Left hindlimb (tissue), 1 donor: ENCODE measurements at regions not wholly inside any gene's neighbourhood (a gene's known extent, or its start where the extent isn't known, plus 50 kb on each side); places are given as distances from the start of the nearest gene placed in this dataset.
"Not testable (repeated sequence)": the region's sequence is repeated elsewhere in the genome, so short reads cannot be mapped to it uniquely, and the experiment has no call there.

ENCODE experiments used
- DNase-seq: peaks from one replicate; pipeline ENCODE4 v3.0.0-alpha.2; 2018

DNA sequence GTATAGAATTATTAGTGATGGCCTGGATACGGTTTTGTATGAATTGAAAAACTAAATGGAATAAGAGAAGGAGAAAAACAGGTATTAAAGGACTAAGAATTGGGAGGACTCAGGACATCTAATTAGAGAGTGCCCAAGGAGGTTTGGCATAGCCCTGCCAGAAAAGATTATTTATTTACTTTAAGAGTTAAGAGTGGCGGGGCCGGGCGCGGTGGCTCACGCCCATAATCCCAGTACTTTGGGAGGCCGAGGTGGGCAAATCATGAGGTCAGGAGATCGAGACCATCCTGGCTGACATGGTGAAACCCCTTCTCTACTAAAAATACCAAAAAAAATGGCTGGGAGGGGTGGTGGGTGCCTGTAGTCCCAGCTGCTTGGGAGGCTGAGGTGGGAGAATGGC is 115.2 kb upstream of the KCNJ3 start:
- DNase-seq: not testable (repeated sequence)

- DNase-seq: no peak
Observed at GRCh38 chr2:154587739-154588138, 110.8 kb upstream of the KCNJ3 start.

- DNase-seq: no peak
Observed at GRCh38 chr2:154588838-154589237, 109.7 kb upstream of the KCNJ3 start.

DNA sequence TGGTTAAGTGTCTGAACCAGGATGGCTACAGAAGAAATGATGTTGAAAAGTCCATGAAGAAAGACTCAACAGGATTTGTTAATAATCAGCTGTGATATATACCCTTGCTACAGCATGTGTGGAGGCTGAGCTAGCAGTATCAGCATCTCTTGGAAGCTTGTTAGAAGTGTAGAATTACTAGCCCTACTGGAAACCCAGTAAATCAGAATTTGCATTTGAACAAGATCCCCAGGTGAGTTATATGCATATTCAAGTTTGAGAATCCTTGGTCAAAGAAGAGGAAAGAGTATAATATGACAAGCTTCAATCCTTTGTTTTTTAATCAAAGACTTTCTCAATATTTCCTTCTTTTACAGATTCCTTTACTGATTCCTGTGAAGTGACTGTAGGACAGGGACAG is 109.0 kb upstream of the KCNJ3 start:
- DNase-seq: no peak

GRCh38 chr2:154591294-154591820 is 107.1 kb upstream of the KCNJ3 start:
- no peak for DNase-seq

GRCh38 chr2:154599189-154599588 is 99.3 kb upstream of the KCNJ3 start:
- DNase-seq: no peak

- DNase-seq: no peak
Observed at GRCh38 chr2:154600927-154601494, 97.5 kb upstream of the KCNJ3 start.

- no peak for DNase-seq
Observed at GRCh38 chr2:154603682-154604081, 94.8 kb upstream of the KCNJ3 start.

GRCh38 chr2:154608438-154608837 is 90.1 kb upstream of the KCNJ3 start:
- no peak for DNase-seq

GRCh38 chr2:154614906-154615305 is 83.6 kb upstream of the KCNJ3 start:
- no peak for DNase-seq

- DNase-seq: no peak
Observed at GRCh38 chr2:154616659-154617058, 81.8 kb upstream of the KCNJ3 start.

DNA sequence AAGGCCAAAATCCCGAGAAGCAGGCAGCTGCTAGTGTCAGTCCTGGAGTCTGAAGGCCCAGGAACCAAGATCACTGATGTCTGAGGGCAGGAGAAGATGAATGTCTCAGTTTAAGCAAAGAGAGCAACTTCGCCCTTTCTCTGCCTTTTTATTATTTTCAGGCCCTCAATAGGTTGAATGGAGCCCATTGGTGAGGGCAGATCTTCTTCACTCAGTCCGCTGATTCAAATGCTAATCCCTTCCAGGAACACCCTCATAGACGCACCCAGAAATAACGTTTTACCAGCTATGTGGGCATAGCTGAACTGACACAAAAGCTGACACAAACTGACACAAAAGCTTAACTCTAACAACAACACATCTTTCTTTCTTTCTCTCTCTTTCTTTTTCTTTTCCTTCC is 78.0 kb upstream of the KCNJ3 start:
- DNase-seq: no peak

- peak; percentile 55 for DNase-seq
Observed at GRCh38 chr2:154623819-154624218, 74.7 kb upstream of the KCNJ3 start.

DNA sequence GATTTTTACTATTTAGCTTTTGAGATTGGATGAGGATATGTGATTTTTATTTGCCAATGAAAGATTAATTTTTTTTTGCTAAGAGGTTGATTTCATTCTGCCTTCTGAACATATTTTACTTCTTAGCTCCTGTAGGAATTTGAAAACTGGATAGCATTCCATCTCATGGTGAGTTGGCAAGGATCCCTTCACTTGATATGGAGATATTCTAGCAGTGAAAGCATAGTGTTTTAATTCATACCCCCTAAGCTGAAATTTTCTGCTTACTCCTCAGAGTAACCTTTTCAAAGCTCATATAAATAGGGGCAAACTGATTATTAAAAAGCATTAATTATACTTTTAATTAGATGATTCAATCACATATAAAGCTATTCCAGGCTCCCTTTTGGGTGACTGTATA is 61.0 kb upstream of the KCNJ3 start:
- DNase-seq: no peak

GRCh38 chr2:154638783-154639182 is 59.7 kb upstream of the KCNJ3 start:
- no peak for DNase-seq

GRCh38 chr2:154640000-154640399 is 58.5 kb upstream of the KCNJ3 start:
- DNase-seq: no peak
